ENCODE measurements at regions not wholly inside any gene's neighbourhood (a gene's known extent, or its start where the extent isn't known, plus 50 kb on each side); places are given as distances from the start of the nearest gene placed in this dataset.

- no peak overlapping the region for H4K8ac ChIP-seq (ENCODE audit: extremely low read depth, insufficient read depth, low read length)
- H3K4me1 ChIP-seq (replicated peaks in 1 of 4; ENCODE audit: control insufficient read depth in 3 of 4, insufficient read depth in 4 of 4, low read length in 3 of 4): no peaks in the 10 kb centered on the region
- no peaks in the 10 kb centered on the region for H3K36me3 ChIP-seq (ENCODE audit: control insufficient read depth in 2 of 4, insufficient read depth in 4 of 4, low read length in 3 of 4)
- no peak overlapping the region for H3K27ac ChIP-seq (ENCODE audit: low read depth, low read length)
- no peak for DNase-seq (ENCODE audit: low read depth in 1 of 2, low spot score in 2 of 2)
- H2BK15ac ChIP-seq (ENCODE audit: low read length): no peak overlapping the region
- no peak overlapping the region for H3K9ac ChIP-seq (replicated peaks in 1 of 4; ENCODE audit: extremely low read depth in 1 of 4, low read depth in 3 of 4, low read length in 3 of 4)
- no peak overlapping the region for H3K18ac ChIP-seq (ENCODE audit: extremely low read depth, low read length)
- no peak overlapping the region for H2BK5ac ChIP-seq (ENCODE audit: low read depth, low read length)
- no peak overlapping the region for H2BK120ac ChIP-seq (replicated peaks; ENCODE audit: low read depth, low read length)
- H2AK5ac ChIP-seq (ENCODE audit: low read depth, low read length): no peak overlapping the region
- WGBS, 2 experiments (ENCODE audit: extremely low coverage in 1 of 2, insufficient coverage in 1 of 2, insufficient read length in 1 of 2, insufficient replicate concordance in 2 of 2, low coverage in 1 of 2, low lambda C conversion rate in 2 of 2, missing lambda C conversion rate in 1 of 2): 92% methylated on average over 6 of the region's 6 CpGs; no CpG with 5 or more reads in 1 of the 2 experiments
- H3K14ac ChIP-seq (ENCODE audit: insufficient read length): no peak overlapping the region
- POLR2A ChIA-PET (ENCODE audit: partially characterized antibody): no interaction called here
- H4K5ac ChIP-seq (ENCODE audit: insufficient read length, low read depth, low read length): no peak overlapping the region
- no peak overlapping the region for H3K23ac ChIP-seq (ENCODE audit: insufficient read length)
- H2AFZ ChIP-seq (ENCODE audit: low read length): no peak overlapping the region
- H3K23me2 ChIP-seq (ENCODE audit: low read depth, low read length): no peaks in the 10 kb centered on the region
- no peak overlapping the region for H3K56ac ChIP-seq (replicated peaks; ENCODE audit: insufficient read length, low read depth, low read length)
- no peaks in the 10 kb centered on the region for H3K27me3 ChIP-seq (replicated peaks in 1 of 4; ENCODE audit: control insufficient read depth in 3 of 4, extremely low read depth in 1 of 4, insufficient read depth in 3 of 4, low read length in 3 of 4)
- no peak overlapping the region for H2BK12ac ChIP-seq (ENCODE audit: low read depth, low read length)
- no peaks in the 10 kb centered on the region for H3K79me2 ChIP-seq (ENCODE audit: control insufficient read depth in 1 of 2, insufficient read depth in 2 of 2, low read length in 2 of 2)
- no peaks in the 10 kb centered on the region for H4K20me1 ChIP-seq (replicated peaks in 1 of 2; ENCODE audit: control insufficient read depth in 1 of 2, insufficient read depth in 2 of 2, low read length in 2 of 2)
- H3K4ac ChIP-seq (replicated peaks; ENCODE audit: insufficient read length, low read depth, low read length): no peak overlapping the region
- H4K91ac ChIP-seq (replicated peaks; ENCODE audit: insufficient read length, low read length): no peak overlapping the region
- H3K4me2 ChIP-seq (ENCODE audit: insufficient read depth in 1 of 2, low read depth in 2 of 2, low read length in 2 of 2): no peak overlapping the region
- H3K79me1 ChIP-seq (ENCODE audit: low read depth, low read length): no peaks in the 10 kb centered on the region
- no peak overlapping the region for H2BK20ac ChIP-seq (ENCODE audit: low read length)
- FAIRE-seq: no peak
- H3K4me3 ChIP-seq (ENCODE audit: extremely low read depth in 1 of 4, insufficient read depth in 2 of 4, low read depth in 3 of 4, low read length in 4 of 4): no peak overlapping the region
- CTCF ChIA-PET (ENCODE audit: partially characterized antibody): no interaction called here
- H3K9me3 ChIP-seq (ENCODE audit: insufficient read depth in 2 of 2, low read depth in 1 of 2, low read length in 1 of 2): no peaks in the 10 kb centered on the region
- TF ChIP-seq BCL11A (IDR thresholded peaks at IDR 0.05; ENCODE audit: low read depth in 2 of 2, low read length in 2 of 2) (no peak), POLR2A (IDR thresholded peaks at IDR 0.05; ENCODE audit: control extremely low read depth in 1 of 2, low read depth in 2 of 2, low read length in 2 of 2) (no peak)
Measured at GRCh38 chr21:34302521-34302920, 61.3 kb upstream of the KCNE2 start.

Measured in H1 (cell line).